HepG2 (cell line): ENCODE measurements at regions not wholly inside any gene's neighbourhood (a gene's known extent, or its start where the extent isn't known, plus 50 kb on each side); places are given as distances from the start of the nearest gene placed in this dataset.

Experiments used
- ATAC-seq: fragments of 200-7000 bp; cut with Tn5 transposase; 3 replicates; pipeline ENCODE4 v1.9.1; 2020; ENCODE audit warnings: mild to moderate bottlenecking, moderate library complexity
- BruUV-seq: library from RNA; stranded (reverse); fragments of 400-500 nt; replicated peaks from 2 replicates; lab custom pipeline; 2021; lab: Mats Ljungman, UMichigan
- CTCF ChIA-PET: fragments of 300-600 bp; formaldehyde crosslinking; extraction: SDS; loops from one replicate; lab custom pipeline; 2021; ENCODE audit warnings: low total read pairs, inconsistent platforms, low intra/inter-chr PET ratio; lab: Yijun Ruan, JAX
- POLR2A ChIA-PET: fragments of 350-600 bp; sonication (Branson Sonifier 250); formaldehyde crosslinking; loops from one replicate; lab custom pipeline; 2020; ENCODE audit warnings: antibody characterized with exemption, inconsistent platforms; lab: Yijun Ruan, JAX
- DNase-seq: peaks from one replicate; pipeline ENCODE4 v3.0.0-alpha.2; 2015; ENCODE audit warnings: low spot score
- FAIRE-seq: peaks from 3 replicates; lab custom pipeline; 2011; peaks lifted over from hg19 to GRCh38; lab: Jason Lieb, UNC
- H2AFZ ChIP-seq: one replicate; pipeline ENCODE4 v1.6.1; 2011; ENCODE audit warnings: low read length, inconsistent platforms
- H3K27ac ChIP-seq: fragments of 300-600 bp; 3 replicates; pipeline ENCODE4 v1.8.0; 2011; ENCODE audit warnings: mixed run types, mild to moderate bottlenecking, mixed read lengths, low read length, inconsistent platforms; ENCODE audit not compliant: insufficient read depth; ENCODE audit errors: extremely low read length
- H3K27me3 ChIP-seq, 2 experiments: fragments of 200-600 bp in 1 of 2; 2 replicates in 1 of 2; 3 replicates in 1 of 2; pipeline versions ENCODE4 v1.6.0 to v1.8.0; 2011; ENCODE audit warnings: low read length in 2 of 2, mild to moderate bottlenecking in 2 of 2, moderate library complexity in 2 of 2, inconsistent platforms in 1 of 2; ENCODE audit not compliant: insufficient read depth in 2 of 2, control insufficient read depth in 1 of 2
- H3K36me3 ChIP-seq, 2 experiments: fragments of 200-600 bp in 1 of 2; replicated peaks in 1 of 2; 2 replicates in 1 of 2; 3 replicates in 1 of 2; pipeline versions ENCODE4 v1.5.1 to v1.8.0; 2011; ENCODE audit warnings: low read length in 2 of 2, inconsistent platforms in 1 of 2; ENCODE audit not compliant: insufficient read depth in 2 of 2, control insufficient read depth in 1 of 2
- H3K4me1 ChIP-seq: 2 replicates; pipeline ENCODE4 v1.5.1; 2012; ENCODE audit warnings: low read length, inconsistent platforms; ENCODE audit not compliant: insufficient read depth
- H3K4me2 ChIP-seq: 2 replicates; pipeline ENCODE4 v1.6.0; 2011; ENCODE audit warnings: low read depth, low read length, inconsistent platforms
- H3K4me3 ChIP-seq, 3 experiments: fragments of 200-600 bp in 1 of 3; sonication (generic), shearing (Covaris generic) in 1 of 3; replicated peaks in 1 of 3; 2 replicates each; pipeline ENCODE4 v1.5.1; 2011 to 2016; ENCODE audit warnings: low read length in 3 of 3, inconsistent platforms in 2 of 3, low read depth in 2 of 3, mild to moderate bottlenecking in 2 of 3, control low read depth in 1 of 3, mixed read lengths in 1 of 3; ENCODE audit not compliant: insufficient read depth in 1 of 3
- H3K79me2 ChIP-seq: one replicate; pipeline ENCODE4 v1.6.1; 2011; ENCODE audit warnings: low read length, inconsistent platforms; ENCODE audit not compliant: insufficient read depth
- H3K9ac ChIP-seq: 2 replicates; pipeline ENCODE4 v1.6.0; 2011; ENCODE audit warnings: mild to moderate bottlenecking, low read depth, low read length, inconsistent platforms; ENCODE audit not compliant: insufficient read depth
- H3K9me3 ChIP-seq: 2 replicates; pipeline ENCODE4 v1.5.1; 2012; ENCODE audit warnings: mild to moderate bottlenecking, low read length
- H4K20me1 ChIP-seq: 2 replicates; pipeline ENCODE4 v1.6.0; 2011; ENCODE audit warnings: inconsistent platforms, mild to moderate bottlenecking, low read length, moderate library complexity; ENCODE audit not compliant: insufficient read depth
- DZIP1 ChIP-seq: sonication (generic); formaldehyde crosslinking; IDR thresholded peaks from 2 replicates; pipeline ENCODE4 v1.5.0; 2020; ENCODE audit warnings: mild to moderate bottlenecking, missing genetic modification reagents
- IRF2 ChIP-seq: IDR thresholded peaks from 2 replicates; pipeline ENCODE4 v1.6.1; 2018; ENCODE audit warnings: missing genetic modification reagents, missing compliant biosample characterization
- KLF11 ChIP-seq: IDR thresholded peaks from 2 replicates; pipeline ENCODE4 v1.6.1; 2016; ENCODE audit warnings: missing compliant biosample characterization
- SNAPC4 ChIP-seq: sonication (generic); formaldehyde crosslinking; IDR thresholded peaks from 2 replicates; pipeline ENCODE4 v1.4.0; 2020; ENCODE audit warnings: mild to moderate bottlenecking, missing genetic modification reagents
- THAP8 ChIP-seq: sonication (generic); formaldehyde crosslinking; IDR thresholded peaks from 2 replicates; pipeline ENCODE4 v1.5.1; 2020; ENCODE audit warnings: missing genetic modification reagents, mild to moderate bottlenecking, borderline replicate concordance
- ZFYVE20 ChIP-seq: sonication (generic); formaldehyde crosslinking; IDR thresholded peaks from 2 replicates; pipeline ENCODE4 v1.8.0; 2023; ENCODE audit warnings: low read depth, mild to moderate bottlenecking, moderate library complexity, missing genetic modification reagents, borderline replicate concordance
- ZKSCAN8 ChIP-seq: IDR thresholded peaks from 2 replicates; pipeline ENCODE4 v1.6.1; 2016; ENCODE audit warnings: borderline replicate concordance, missing genetic modification reagents, missing compliant biosample characterization
- ZMYM2 ChIP-seq: sonication (generic); formaldehyde crosslinking; IDR thresholded peaks from 2 replicates; pipeline ENCODE4 v1.8.0; 2022; ENCODE audit warnings: mild to moderate bottlenecking, missing genetic modification reagents
- ZNF275 ChIP-seq: sonication (generic); formaldehyde crosslinking; IDR thresholded peaks from 2 replicates; pipeline ENCODE4 v1.8.0; 2022; ENCODE audit warnings: missing genetic modification reagents, mild to moderate bottlenecking, inconsistent platforms, borderline replicate concordance
- ZNF549 ChIP-seq: sonication (generic); formaldehyde crosslinking; IDR thresholded peaks from 2 replicates; pipeline ENCODE4 v1.5.0; 2020; ENCODE audit warnings: missing genetic modification reagents
- ZNF614 ChIP-seq: IDR thresholded peaks from 2 replicates; pipeline ENCODE4 v1.6.1; 2018; ENCODE audit warnings: missing biosample characterization, missing genetic modification reagents, inconsistent platforms, borderline replicate concordance
- ZNF703 ChIP-seq: sonication (generic); formaldehyde crosslinking; IDR thresholded peaks from 2 replicates; pipeline ENCODE4 v1.5.1; 2020; ENCODE audit warnings: missing genetic modification reagents, mild to moderate bottlenecking, moderate library complexity, borderline replicate concordance
- WGBS: methylation state at CpG from one replicate; pipeline ENCODE4 v1.1.6; 2017; ENCODE audit warnings: low lambda C conversion rate; 5-methylcytosine and 5-hydroxymethylcytosine counted together
- in situ Hi-C: cut with HindIII; loops from 2 replicates; pipeline ENCODE4 v1.10.0; 2017; ENCODE audit warnings: low pct_unique_long_range_greater_than_20kb; ENCODE audit not compliant: extremely low pct_ligation_motif_present
- intact Hi-C: fragments of 100-400 bp; cut with micrococcal nuclease; formaldehyde crosslinking; loops from one replicate; pipeline ENCODE4 v1.10.0; 2022; ENCODE audit not compliant: unreplicated experiment

- TF ChIP-seq IRF2 (CRISPR knock-in tag) = no peak
- no peak for TF ChIP-seq ZFYVE20 (CRISPR knock-in tag)
- no peak for TF ChIP-seq DZIP1
- TF ChIP-seq, all 625 proteins: peak for 0
Measured at GRCh38 chr3:187982142-187982541, 171.8 kb upstream of the LPP start (continued).

GRCh38 chr3:187983484-187984124 lies 170.4 kb upstream of the LPP start:
- ATAC-seq (peak; percentile 92), FAIRE-seq (peak; percentile 91), DNase-seq (peak; percentile 93)
- WGBS = 4% methylated on average over 6 of the region's 6 CpGs
- ChIA-PET POLR2A (interaction anchor here (0.8 to 3.3 kb wide), 10 partner anchors 14 to 763 kb away, joined by 3 to 31 read pairs (median 5); partner anchors contain the start of gene BCL6), CTCF (no interaction called here)
- H4K20me1 ChIP-seq = no peaks in the 10 kb centered on the region
- in situ Hi-C loops = no loop called here
- BruUV-seq = no TSS peak
- peak overlapping the region in 2 of 3 experiments; percentile 15 to 29; a peak in 2 of 6 replicates for H3K4me3 ChIP-seq
- peaks cover 62% of the 10 kb centered on the region for H3K4me1 ChIP-seq
- H3K9me3 ChIP-seq = no peaks in the 10 kb centered on the region
- peak overlapping the region; percentile 57 for H3K4me2 ChIP-seq
- H3K79me2 ChIP-seq = no peaks in the 10 kb centered on the region
- no peaks in the 10 kb centered on the region for H3K36me3 ChIP-seq
- intact Hi-C loops = loop anchor here (1.0 to 5.0 kb wide), 3 partner anchors 19 to 236 kb away; partner anchors contain the start of gene BCL6
- H3K27me3 ChIP-seq = no peaks in the 10 kb centered on the region
- H2AFZ ChIP-seq = no peak overlapping the region
- peak overlapping the region; percentile 70 for H3K27ac ChIP-seq
- peak overlapping the region; percentile 43; the same call in 1 of the 2 replicates for H3K9ac ChIP-seq
- TF ChIP-seq ZMYM2 (CRISPR knock-in tag) = peak; percentile 99
- peak; percentile 51; the same call in 1 of the 2 replicates for TF ChIP-seq ZNF614
- TF ChIP-seq ZNF275 (CRISPR knock-in tag) = 0 out of 2 replicates have a peak, but pooled peaks have one; percentile 53
- TF ChIP-seq THAP8 (CRISPR knock-in tag) = no peak
- TF ChIP-seq SNAPC4 (CRISPR knock-in tag) = no peak
- no peak for TF ChIP-seq ZNF549 (CRISPR knock-in tag)
- 0 out of 2 replicates have a peak, but pooled peaks have one; percentile 45 for TF ChIP-seq ZNF703 (CRISPR knock-in tag)
- TF ChIP-seq KLF11 (CRISPR knock-in tag) = 0 out of 2 replicates have a peak, but pooled peaks have one; percentile 17
- peak; percentile 62; the same call in 1 of the 2 replicates for TF ChIP-seq ZKSCAN8 (CRISPR knock-in tag)
